ENCODE measurements at regions not wholly inside any gene's neighbourhood (a gene's known extent, or its start where the extent isn't known, plus 50 kb on each side); places are given as distances from the start of the nearest gene placed in this dataset.

GRCh38 chr7:46741938-46742540 lies 821.0 kb upstream of the IGFBP3 start:
- ATAC-seq (no peak), FAIRE-seq (no peak), DNase-seq (ENCODE audit: low read depth, low spot score) (no peak)
- Histone ChIP-seq H3K79me2 (ENCODE audit: control insufficient read depth, insufficient read depth, low read length) (no peaks in the 10 kb centered on the region), H3K4me1 (ENCODE audit: control insufficient read depth, insufficient read depth, low read length) (no peaks in the 10 kb centered on the region), H3K9me3 (replicated peaks; ENCODE audit: control insufficient read depth, insufficient read depth, low read length) (no peaks in the 10 kb centered on the region), H4K20me1 (ENCODE audit: control insufficient read depth, insufficient read depth) (no peaks in the 10 kb centered on the region), H3K4me2 (ENCODE audit: control insufficient read depth, insufficient read depth) (no peak overlapping the region), H2AFZ (ENCODE audit: control insufficient read depth, low read depth, low read length) (no peak overlapping the region), H3K9ac (ENCODE audit: control insufficient read depth, insufficient read depth, low read length) (no peak overlapping the region), H3K4me3 (no peak overlapping the region), H3K27me3 (replicated peaks in 1 of 2; ENCODE audit: control insufficient read depth in 2 of 2, insufficient read depth in 2 of 2, low read length in 1 of 2) (no peaks in the 10 kb centered on the region), H3K36me3 (ENCODE audit: control insufficient read depth in 2 of 2, insufficient read depth in 2 of 2, low read length in 1 of 2) (no peaks in the 10 kb centered on the region), H3K27ac (ENCODE audit: control insufficient read depth, insufficient read depth) (no peak overlapping the region)
- ChIA-PET CTCF (interaction anchor here (1.3 kb wide), 1 partner anchor 19 kb away, joined by 3 read pairs; no protein-coding TSS in a partner anchor), SMC1A (ENCODE audit: uncharacterized antibody, unreplicated experiment) (interaction anchor here (1.4 to 2.7 kb wide), 3 partner anchors 12 to 450 kb away, joined by 3 to 8 read pairs (median 8); no protein-coding TSS in a partner anchor), POLR2A (interaction anchor here (1.1 kb wide), 1 partner anchor 57 kb away, joined by 3 read pairs; no protein-coding TSS in a partner anchor), RAD21 (ENCODE audit: unreplicated experiment) (interaction anchor here (0.8 kb wide), 2 partner anchors 29 to 59 kb away, joined by 3 to 4 read pairs; no protein-coding TSS in a partner anchor)
- in situ Hi-C loops (cut with MboI), result no loop called here
- WGBS (ENCODE audit: insufficient coverage, insufficient replicate concordance, low lambda C conversion rate, missing lambda C conversion rate), result 31% methylated on average over 4 of the region's 4 CpGs
- no TSS peak for BruUV-seq (replicated peaks)
- intact Hi-C loops (cut with micrococcal nuclease; ENCODE audit: unreplicated experiment), result no loop called here
- TF ChIP-seq WRNIP1 (IDR thresholded peaks at IDR 0.05; ENCODE audit: borderline replicate concordance, low read depth, low read length) (no peak), BCL11A (IDR thresholded peaks at IDR 0.05; ENCODE audit: low read depth, low read length) (no peak), PRDM15 (CRISPR knock-in tag; IDR thresholded peaks at IDR 0.05) (no peak), IRF5 (IDR thresholded peaks at IDR 0.05; ENCODE audit: borderline replicate concordance) (no peak), MLLT1 (IDR thresholded peaks at IDR 0.05) (no peak), EGR1 (IDR thresholded peaks at IDR 0.05; ENCODE audit: borderline replicate concordance in 1 of 2, low read depth in 2 of 2, low read length in 2 of 2) (no peak), E4F1 (IDR thresholded peaks at IDR 0.05; ENCODE audit: borderline replicate concordance, partially characterized antibody) (no peak), CHD4 (IDR thresholded peaks at IDR 0.05) (no peak), BMI1 (IDR thresholded peaks at IDR 0.05; ENCODE audit: borderline replicate concordance) (no peak), HDAC6 (IDR thresholded peaks at IDR 0.05; ENCODE audit: unreplicated experiment) (no peak), NFXL1 (IDR thresholded peaks at IDR 0.05; ENCODE audit: borderline replicate concordance) (no peak)
